ENCODE measurements at regions not wholly inside any gene's neighbourhood (a gene's known extent, or its start where the extent isn't known, plus 50 kb on each side); places are given as distances from the start of the nearest gene placed in this dataset.

- Histone ChIP-seq H3K9ac (ENCODE audit: insufficient read depth, low read depth, low read length) (no peak overlapping the region), H4K20me1 (ENCODE audit: insufficient read depth, low read length) (no peaks in the 10 kb centered on the region), H3K4me1 (ENCODE audit: insufficient read depth, low read length) (no peaks in the 10 kb centered on the region), H2AFZ (ENCODE audit: low read length) (no peak overlapping the region), H3K79me2 (ENCODE audit: insufficient read depth, low read length) (no peaks in the 10 kb centered on the region), H3K4me3 (replicated peaks in 1 of 3; ENCODE audit: insufficient read depth in 1 of 3, low read depth in 2 of 3, low read length in 3 of 3) (no peak overlapping the region), H3K36me3 (replicated peaks in 1 of 2; ENCODE audit: control insufficient read depth in 1 of 2, insufficient read depth in 2 of 2, low read length in 2 of 2) (no peaks in the 10 kb centered on the region), H3K4me2 (ENCODE audit: low read depth, low read length) (no peak overlapping the region), H3K27me3 (ENCODE audit: control insufficient read depth in 1 of 2, insufficient read depth in 2 of 2, low read length in 2 of 2) (no peaks in the 10 kb centered on the region), H3K9me3 (ENCODE audit: low read length) (no peaks in the 10 kb centered on the region), H3K27ac (ENCODE audit: extremely low read length, insufficient read depth, low read length) (no peak overlapping the region)
- no TSS peak for BruUV-seq (replicated peaks)
- no peak for ATAC-seq
- WGBS (ENCODE audit: low lambda C conversion rate): 37% methylated on average over 3 of the region's 5 CpGs
- TF ChIP-seq SMAD1 (CRISPR knock-in tag; IDR thresholded peaks at IDR 0.05; ENCODE audit: borderline replicate concordance, low read depth) (no peak), BRD4 (CRISPR knock-in tag; IDR thresholded peaks at IDR 0.05) (no peak), MEIS1 (CRISPR knock-in tag; IDR thresholded peaks at IDR 0.05; ENCODE audit: borderline replicate concordance) (no peak), TFDP1 (CRISPR knock-in tag; IDR thresholded peaks at IDR 0.05; ENCODE audit: borderline replicate concordance) (no peak), TOPORS (CRISPR knock-in tag; IDR thresholded peaks at IDR 0.05) (no peak), PAF1 (CRISPR knock-in tag; IDR thresholded peaks at IDR 0.05) (no peak), MLX (CRISPR knock-in tag; IDR thresholded peaks at IDR 0.05) (no peak), GTF2F1 (IDR thresholded peaks at IDR 0.05; ENCODE audit: low read length) (no peak), ZNF883 (CRISPR knock-in tag; IDR thresholded peaks at IDR 0.05; ENCODE audit: not compliant biosample characterization) (no peak), SNRNP70 (IDR thresholded peaks at IDR 0.05; ENCODE audit: low read depth, low read length) (no peak), ZBTB39 (CRISPR knock-in tag; IDR thresholded peaks at IDR 0.05) (no peak), ZNF703 (CRISPR knock-in tag; IDR thresholded peaks at IDR 0.05; ENCODE audit: borderline replicate concordance) (no peak), MED8 (CRISPR knock-in tag; IDR thresholded peaks at IDR 0.05; ENCODE audit: insufficient replicate concordance) (no peak), NR3C1 (CRISPR knock-in tag; IDR thresholded peaks at IDR 0.05) (no peak), ZNF367 (CRISPR knock-in tag; IDR thresholded peaks at IDR 0.05; ENCODE audit: borderline replicate concordance) (no peak)
- no peak for DNase-seq (ENCODE audit: low spot score)
- CTCF ChIA-PET (ENCODE audit: low intra/inter-chr PET ratio, low total read pairs): no interaction called here
- POLR2A ChIA-PET: no interaction called here
- FAIRE-seq: no peak
- in situ Hi-C loops (cut with HindIII; ENCODE audit: extremely low pct_ligation_motif_present, low pct_unique_long_range_greater_than_20kb) (no loop called here), intact Hi-C loops (cut with micrococcal nuclease; ENCODE audit: unreplicated experiment) (no loop called here)
Observed at GRCh38 chr3:137294139-137294538, 336.4 kb downstream of the IL20RB start.

Measured in HepG2 (cell line).